Hepatocyte (in vitro differentiated cells): ENCODE measurements at regions not wholly inside any gene's neighbourhood (a gene's known extent, or its start where the extent isn't known, plus 50 kb on each side); places are given as distances from the start of the nearest gene placed in this dataset.

Experiments used
- EZH2 ChIP-seq: fragments of 200-600 bp; sonication (generic); IDR thresholded peaks from 2 replicates; pipeline ENCODE4 v1.6.1; 2016; ENCODE audit warnings: antibody characterized with exemption, mild to moderate bottlenecking, borderline replicate concordance
- EZH2phosphoT487 ChIP-seq: fragments of 200-600 bp; sonication (generic); IDR thresholded peaks from one replicate; pipeline ENCODE4 v1.6.1; 2018; ENCODE audit warnings: antibody characterized with exemption, mild to moderate bottlenecking, low read depth, moderate library complexity; ENCODE audit not compliant: unreplicated experiment, severe bottlenecking
- TF ChIP-seq, protein P1 (sequence below): fragments of 200-600 bp; sonication (generic); IDR thresholded peaks from 2 replicates; pipeline ENCODE4 v1.5.1; 2016; ENCODE audit warnings: antibody characterized with exemption, mild to moderate bottlenecking; ENCODE audit not compliant: poor library complexity

DNA sequence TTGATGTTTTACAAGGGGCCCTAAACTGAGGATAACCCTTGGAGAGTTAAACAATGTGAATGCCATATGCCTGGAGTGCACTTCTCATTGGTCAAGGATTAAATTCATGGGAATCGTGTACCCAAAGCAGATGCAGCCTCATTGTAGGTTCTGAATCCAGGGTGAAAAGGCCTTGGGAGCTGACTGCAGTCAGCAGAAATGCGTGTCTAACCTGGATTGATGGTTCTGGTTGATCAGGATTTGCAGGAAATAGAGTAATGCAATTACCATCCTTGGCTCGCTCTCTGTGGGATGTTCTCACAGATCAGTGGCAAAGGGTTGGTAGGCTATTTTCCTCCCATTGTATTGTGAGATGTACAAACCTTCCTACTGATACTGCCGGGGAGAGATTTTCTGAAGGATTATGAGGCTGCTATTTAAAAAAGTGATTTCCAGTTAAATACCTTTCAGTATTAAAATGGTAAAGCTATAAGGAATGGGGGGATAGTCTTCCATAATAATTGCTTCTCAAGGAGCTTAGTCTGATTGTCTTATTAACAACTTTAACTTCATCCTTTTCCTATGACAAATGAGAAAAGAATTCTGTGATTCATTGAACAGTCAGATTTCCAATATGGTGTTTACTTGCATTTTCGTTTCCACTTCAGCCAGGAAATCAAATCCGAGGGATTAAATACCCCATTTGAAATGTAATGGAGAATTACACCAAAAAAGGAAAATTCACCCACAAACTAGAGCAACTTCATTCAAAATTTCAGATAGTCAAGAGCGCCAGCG is 1028.1 kb upstream of the EEF2KMT start:
- TF ChIP-seq, protein P1, sequence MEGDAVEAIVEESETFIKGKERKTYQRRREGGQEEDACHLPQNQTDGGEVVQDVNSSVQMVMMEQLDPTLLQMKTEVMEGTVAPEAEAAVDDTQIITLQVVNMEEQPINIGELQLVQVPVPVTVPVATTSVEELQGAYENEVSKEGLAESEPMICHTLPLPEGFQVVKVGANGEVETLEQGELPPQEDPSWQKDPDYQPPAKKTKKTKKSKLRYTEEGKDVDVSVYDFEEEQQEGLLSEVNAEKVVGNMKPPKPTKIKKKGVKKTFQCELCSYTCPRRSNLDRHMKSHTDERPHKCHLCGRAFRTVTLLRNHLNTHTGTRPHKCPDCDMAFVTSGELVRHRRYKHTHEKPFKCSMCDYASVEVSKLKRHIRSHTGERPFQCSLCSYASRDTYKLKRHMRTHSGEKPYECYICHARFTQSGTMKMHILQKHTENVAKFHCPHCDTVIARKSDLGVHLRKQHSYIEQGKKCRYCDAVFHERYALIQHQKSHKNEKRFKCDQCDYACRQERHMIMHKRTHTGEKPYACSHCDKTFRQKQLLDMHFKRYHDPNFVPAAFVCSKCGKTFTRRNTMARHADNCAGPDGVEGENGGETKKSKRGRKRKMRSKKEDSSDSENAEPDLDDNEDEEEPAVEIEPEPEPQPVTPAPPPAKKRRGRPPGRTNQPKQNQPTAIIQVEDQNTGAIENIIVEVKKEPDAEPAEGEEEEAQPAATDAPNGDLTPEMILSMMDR: no peak
- TF ChIP-seq EZH2 (no peak), EZH2phosphoT487 (no peak)
